A673 (cell line): ENCODE measurements at regions not wholly inside any gene's neighbourhood (a gene's known extent, or its start where the extent isn't known, plus 50 kb on each side); places are given as distances from the start of the nearest gene placed in this dataset.
A peak's percentile ranks its signal among the peaks of the same experiment; 100 is the strongest.

Source experiments
- BruUV-seq: library from RNA; stranded (reverse); fragments of 400-500 nt; replicated peaks from 2 replicates; lab custom pipeline; 2021; lab: Mats Ljungman, UMichigan
- CTCF ChIA-PET: fragments of 300-600 bp; sonication (Branson Sonifier 250); formaldehyde crosslinking; loops from one replicate; lab custom pipeline; 2022; ENCODE audit warnings: antibody characterized with exemption; lab: Charles Lee
- POLR2A ChIA-PET: fragments of 300-600 bp; sonication (Branson Sonifier 250); formaldehyde crosslinking; loops from one replicate; lab custom pipeline; 2022; ENCODE audit warnings: antibody characterized with exemption; ENCODE audit not compliant: low non-redundant PET; lab: Charles Lee
- DNase-seq: peaks from one replicate; pipeline ENCODE4 v3.0.0-alpha.2; 2015; ENCODE audit warnings: low spot score
- H3K27ac ChIP-seq: fragments of 200-600 bp; sonication (generic); 2 replicates; pipeline ENCODE4 v1.5.1; 2016; ENCODE audit warnings: mixed run types, low read depth, mild to moderate bottlenecking, mixed read lengths, antibody characterized with exemption, low read length; ENCODE audit not compliant: poor library complexity, severe bottlenecking
- H3K27me3 ChIP-seq: fragments of 200-600 bp; sonication (generic); replicated peaks from 2 replicates; pipeline ENCODE4 v1.6.1; 2017; ENCODE audit warnings: mixed run types, low read depth, mild to moderate bottlenecking, mixed read lengths, antibody characterized with exemption, low read length; ENCODE audit not compliant: insufficient read depth, poor library complexity
- H3K36me3 ChIP-seq: fragments of 200-600 bp; sonication (generic); 2 replicates; pipeline ENCODE4 v1.6.1; 2016; ENCODE audit warnings: mixed run types, mild to moderate bottlenecking, mixed read lengths, antibody characterized with exemption, low read length; ENCODE audit not compliant: insufficient read depth, poor library complexity, severe bottlenecking
- H3K4me1 ChIP-seq: fragments of 200-600 bp; sonication (generic); 2 replicates; pipeline ENCODE4 v1.6.1; 2017; ENCODE audit warnings: mixed run types, mild to moderate bottlenecking, mixed read lengths, antibody characterized with exemption, low read length; ENCODE audit not compliant: insufficient read depth, poor library complexity, severe bottlenecking
- H3K4me3 ChIP-seq: fragments of 200-600 bp; sonication (generic); 2 replicates; pipeline ENCODE4 v1.5.1; 2016; ENCODE audit warnings: low read depth, mixed run types, mild to moderate bottlenecking, mixed read lengths, low read length; ENCODE audit not compliant: poor library complexity, severe bottlenecking
- H3K9me3 ChIP-seq: fragments of 200-600 bp; sonication (generic); 2 replicates; pipeline ENCODE4 v1.6.1; 2016; ENCODE audit warnings: mixed run types, low read depth, mild to moderate bottlenecking, mixed read lengths, antibody characterized with exemption, low read length; ENCODE audit not compliant: poor library complexity, severe bottlenecking
- EZH2 ChIP-seq: fragments of 200-600 bp; sonication (generic); IDR thresholded peaks from 2 replicates; pipeline ENCODE4 v1.6.1; 2017; ENCODE audit warnings: borderline replicate concordance, low read depth, mild to moderate bottlenecking, mixed read lengths, antibody characterized with exemption, low read length; ENCODE audit not compliant: poor library complexity, severe bottlenecking
- intact Hi-C: fragments of 100-400 bp; cut with micrococcal nuclease; formaldehyde crosslinking; loops from one replicate; pipeline ENCODE4 v1.10.0; 2022; ENCODE audit not compliant: unreplicated experiment
- TF ChIP-seq, protein P1 (sequence below): fragments of 300-800, 200-600 bp; sonication (generic); conservative IDR thresholded peaks from 2 replicates; pipeline ENCODE4 v1.5.1; 2017; ENCODE audit warnings: low read depth, mild to moderate bottlenecking, antibody characterized with exemption, low read length, moderate library complexity, mixed read lengths

DNA sequence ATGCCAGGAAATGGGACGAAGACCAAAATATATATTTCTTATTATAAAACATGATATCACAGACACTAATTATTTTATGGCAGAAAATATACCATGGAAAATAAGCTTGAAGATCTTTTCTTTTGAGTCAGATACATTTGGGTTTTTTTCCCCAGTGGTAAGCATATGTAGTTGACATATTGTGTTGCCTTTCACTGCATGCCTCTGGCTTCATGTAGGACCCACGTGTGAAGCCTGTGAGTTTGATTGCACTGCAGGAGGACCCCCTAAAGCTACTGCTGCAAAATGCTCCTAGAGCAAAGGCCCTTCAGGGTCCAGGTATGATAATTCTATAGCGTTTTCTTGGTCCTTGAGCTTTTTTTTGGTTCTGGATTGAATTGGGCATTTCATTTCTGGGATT, 190.7 kb upstream of the KIRREL3 start:
- H3K27me3 ChIP-seq: peaks cover 25% of the 10 kb centered on the region
- H3K36me3 ChIP-seq: no peaks in the 10 kb centered on the region
- H3K27ac ChIP-seq: no peak overlapping the region
- DNase-seq: no peak
- no peaks in the 10 kb centered on the region for H3K9me3 ChIP-seq
- intact Hi-C loops: no loop called here
- ChIA-PET POLR2A (interaction anchor here (0.5 kb wide), 1 partner anchor 1005 kb away, joined by 3 read pairs; no protein-coding TSS in a partner anchor), CTCF (no interaction called here)
- H3K4me3 ChIP-seq: no peak overlapping the region
- no peak for TF ChIP-seq EZH2
- TF ChIP-seq, protein P1, sequence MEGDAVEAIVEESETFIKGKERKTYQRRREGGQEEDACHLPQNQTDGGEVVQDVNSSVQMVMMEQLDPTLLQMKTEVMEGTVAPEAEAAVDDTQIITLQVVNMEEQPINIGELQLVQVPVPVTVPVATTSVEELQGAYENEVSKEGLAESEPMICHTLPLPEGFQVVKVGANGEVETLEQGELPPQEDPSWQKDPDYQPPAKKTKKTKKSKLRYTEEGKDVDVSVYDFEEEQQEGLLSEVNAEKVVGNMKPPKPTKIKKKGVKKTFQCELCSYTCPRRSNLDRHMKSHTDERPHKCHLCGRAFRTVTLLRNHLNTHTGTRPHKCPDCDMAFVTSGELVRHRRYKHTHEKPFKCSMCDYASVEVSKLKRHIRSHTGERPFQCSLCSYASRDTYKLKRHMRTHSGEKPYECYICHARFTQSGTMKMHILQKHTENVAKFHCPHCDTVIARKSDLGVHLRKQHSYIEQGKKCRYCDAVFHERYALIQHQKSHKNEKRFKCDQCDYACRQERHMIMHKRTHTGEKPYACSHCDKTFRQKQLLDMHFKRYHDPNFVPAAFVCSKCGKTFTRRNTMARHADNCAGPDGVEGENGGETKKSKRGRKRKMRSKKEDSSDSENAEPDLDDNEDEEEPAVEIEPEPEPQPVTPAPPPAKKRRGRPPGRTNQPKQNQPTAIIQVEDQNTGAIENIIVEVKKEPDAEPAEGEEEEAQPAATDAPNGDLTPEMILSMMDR: no peak
- no peaks in the 10 kb centered on the region for H3K4me1 ChIP-seq
- BruUV-seq: no TSS peak

DNA sequence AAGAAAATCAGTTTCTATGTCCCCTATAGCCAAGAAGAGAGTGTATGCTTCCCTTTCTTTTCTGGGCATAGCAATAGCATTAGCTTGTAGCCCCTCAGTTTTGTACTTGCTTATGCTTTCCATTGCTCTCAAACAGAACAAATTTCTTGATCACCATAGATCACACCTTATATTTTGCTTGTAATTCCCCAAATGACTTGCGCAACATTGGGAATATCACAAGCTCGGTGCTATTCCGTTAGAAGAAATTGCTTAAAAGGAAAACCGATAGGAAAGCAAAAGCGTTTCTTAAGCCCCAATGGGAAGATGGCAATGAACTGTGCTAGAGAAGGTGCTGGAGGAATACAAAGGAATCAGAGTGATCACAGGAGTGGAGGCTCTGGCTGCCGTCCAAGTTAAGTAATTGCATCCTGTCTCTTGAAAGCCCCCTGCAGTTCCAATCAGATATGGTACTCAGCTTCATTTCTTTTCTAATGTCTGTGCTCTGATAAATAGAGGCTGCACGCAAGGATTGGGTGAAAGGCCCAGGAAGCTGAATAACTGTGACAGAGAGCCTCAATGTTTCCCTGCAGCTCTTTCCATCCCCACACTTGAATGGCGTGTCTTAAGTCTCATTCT, 182.1 kb upstream of the KIRREL3 start:
- TF ChIP-seq EZH2: no peak
- TF ChIP-seq, protein P1: no peak
- Histone ChIP-seq H3K9me3 (no peaks in the 10 kb centered on the region), H3K4me3 (no peak overlapping the region), H3K4me1 (no peaks in the 10 kb centered on the region), H3K27me3 (peaks cover 29% of the 10 kb centered on the region), H3K36me3 (no peaks in the 10 kb centered on the region), H3K27ac (no peak overlapping the region)
- ChIA-PET POLR2A (no interaction called here), CTCF (no interaction called here)
- DNase-seq: peak; percentile 88
- BruUV-seq: no TSS peak
- intact Hi-C loops: no loop called here

- ChIA-PET CTCF (no interaction called here), POLR2A (no interaction called here)
- Histone ChIP-seq H3K27ac (no peak overlapping the region), H3K4me1 (no peaks in the 10 kb centered on the region), H3K4me3 (no peak overlapping the region), H3K36me3 (no peaks in the 10 kb centered on the region), H3K27me3 (no peaks in the 10 kb centered on the region), H3K9me3 (no peaks in the 10 kb centered on the region)
- intact Hi-C loops: no loop called here
- BruUV-seq: no TSS peak
- DNase-seq: no peak
- TF ChIP-seq, protein P1: no peak
- TF ChIP-seq EZH2: no peak
Observed at GRCh38 chr11:127157225-127157624, 156.7 kb upstream of the KIRREL3 start.
